Activated naive CD4-positive, alpha-beta T cell treated with anti-CD3 and anti-CD28 coated beads, Interleukin-2, amount 50 U/mL, for 24 hours (primary cell): ENCODE measurements at regions not wholly inside any gene's neighbourhood (a gene's known extent, or its start where the extent isn't known, plus 50 kb on each side); places are given as distances from the start of the nearest gene placed in this dataset.

Experiments used
- H3K27ac Mint-ChIP-seq: one replicate; pipeline ENCODE4 v1.8.0; 2021; ENCODE audit warnings: mild to moderate bottlenecking, mixed read lengths
- H3K27me3 Mint-ChIP-seq: one replicate; pipeline ENCODE4 v1.8.0; 2021; ENCODE audit warnings: mixed read lengths
- H3K36me3 Mint-ChIP-seq: one replicate; pipeline ENCODE4 v1.8.0; 2021; ENCODE audit warnings: mixed read lengths
- H3K4me1 Mint-ChIP-seq: one replicate; pipeline ENCODE4 v1.8.0; 2021; ENCODE audit warnings: mixed read lengths
- H3K4me3 Mint-ChIP-seq: one replicate; pipeline ENCODE4 v1.8.0; 2021; ENCODE audit warnings: mild to moderate bottlenecking, mixed read lengths
- H3K9me3 Mint-ChIP-seq: one replicate; pipeline ENCODE4 v1.8.0; 2021; ENCODE audit warnings: mixed read lengths

DNA sequence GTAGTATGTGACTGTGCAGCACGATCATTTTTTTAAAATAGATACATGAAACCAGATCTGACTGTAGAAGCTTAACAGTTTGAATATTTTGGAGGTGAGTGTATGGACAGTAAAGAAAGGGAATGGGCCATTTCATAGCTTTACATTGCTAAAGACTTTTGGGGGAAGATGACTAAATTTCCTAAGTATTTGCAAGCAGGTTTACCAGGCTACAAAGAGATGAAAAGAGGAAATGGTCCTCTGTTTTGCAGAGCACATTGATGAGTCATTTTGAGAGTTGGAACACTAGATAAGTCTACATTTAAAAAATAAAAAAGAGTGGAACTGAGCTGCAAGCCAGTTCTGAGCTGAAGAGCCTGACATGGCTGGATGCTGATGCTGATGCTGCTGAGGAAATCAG, 115.7 kb upstream of the LRATD1 start:
- Mint-ChIP-seq H3K36me3 (no peaks in the 10 kb centered on the region), H3K27ac (no peak overlapping the region), H3K4me1 (no peaks in the 10 kb centered on the region), H3K9me3 (no peaks in the 10 kb centered on the region), H3K27me3 (no peaks in the 10 kb centered on the region), H3K4me3 (no peak overlapping the region)

DNA sequence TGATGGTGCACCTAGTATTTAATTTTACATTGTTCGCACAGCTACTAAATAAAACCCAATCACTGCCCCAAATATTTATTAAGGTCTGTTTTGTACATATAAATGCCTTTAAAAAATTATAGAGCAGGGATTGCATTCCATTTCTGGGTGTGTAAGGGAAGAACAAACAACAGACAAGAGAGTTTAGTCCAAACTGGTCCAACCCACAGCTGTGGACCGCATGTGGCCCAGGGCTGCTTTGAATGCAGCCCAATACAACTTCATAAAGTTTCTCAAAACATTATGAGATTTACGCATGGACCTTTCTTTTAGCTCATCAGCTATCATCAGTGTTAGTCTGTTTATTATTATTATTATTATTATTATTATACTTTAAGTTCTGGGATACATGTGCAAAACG, 114.8 kb upstream of the LRATD1 start:
- no peaks in the 10 kb centered on the region for H3K36me3 Mint-ChIP-seq
- no peak overlapping the region for H3K27ac Mint-ChIP-seq
- H3K9me3 Mint-ChIP-seq: no peaks in the 10 kb centered on the region
- H3K4me1 Mint-ChIP-seq: no peaks in the 10 kb centered on the region
- no peak overlapping the region for H3K4me3 Mint-ChIP-seq
- H3K27me3 Mint-ChIP-seq: no peaks in the 10 kb centered on the region

DNA sequence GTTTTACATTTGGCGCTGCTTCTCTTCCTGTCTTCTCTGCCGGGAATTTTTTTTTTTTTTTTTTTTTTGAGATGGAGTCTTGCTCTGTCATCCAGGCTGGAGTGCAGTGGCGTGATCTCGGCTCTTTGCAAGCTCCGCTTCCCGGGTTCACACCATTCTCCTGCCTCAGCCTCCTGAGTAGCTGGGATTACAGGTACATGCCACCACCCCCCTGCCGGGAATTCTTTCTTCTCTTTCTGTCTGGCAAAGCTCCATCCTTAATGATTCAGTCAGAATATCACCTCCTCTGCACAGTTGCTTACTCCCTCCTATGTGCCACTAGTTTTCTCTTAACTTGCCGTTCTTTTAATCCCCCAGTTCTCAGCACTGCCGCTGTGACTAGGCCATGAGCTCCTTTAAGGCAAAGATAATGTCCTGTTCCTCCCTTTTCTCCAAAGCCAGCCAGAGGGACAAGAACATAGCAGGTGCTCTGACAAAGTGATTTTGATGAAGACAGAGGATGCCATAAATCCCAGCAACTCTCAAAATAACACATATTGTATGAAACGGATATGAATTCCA, 112.1 kb upstream of the LRATD1 start:
- Mint-ChIP-seq H3K27ac (no peak overlapping the region), H3K4me3 (no peak overlapping the region), H3K4me1 (no peaks in the 10 kb centered on the region), H3K27me3 (no peaks in the 10 kb centered on the region), H3K36me3 (no peaks in the 10 kb centered on the region), H3K9me3 (no peaks in the 10 kb centered on the region)

DNA sequence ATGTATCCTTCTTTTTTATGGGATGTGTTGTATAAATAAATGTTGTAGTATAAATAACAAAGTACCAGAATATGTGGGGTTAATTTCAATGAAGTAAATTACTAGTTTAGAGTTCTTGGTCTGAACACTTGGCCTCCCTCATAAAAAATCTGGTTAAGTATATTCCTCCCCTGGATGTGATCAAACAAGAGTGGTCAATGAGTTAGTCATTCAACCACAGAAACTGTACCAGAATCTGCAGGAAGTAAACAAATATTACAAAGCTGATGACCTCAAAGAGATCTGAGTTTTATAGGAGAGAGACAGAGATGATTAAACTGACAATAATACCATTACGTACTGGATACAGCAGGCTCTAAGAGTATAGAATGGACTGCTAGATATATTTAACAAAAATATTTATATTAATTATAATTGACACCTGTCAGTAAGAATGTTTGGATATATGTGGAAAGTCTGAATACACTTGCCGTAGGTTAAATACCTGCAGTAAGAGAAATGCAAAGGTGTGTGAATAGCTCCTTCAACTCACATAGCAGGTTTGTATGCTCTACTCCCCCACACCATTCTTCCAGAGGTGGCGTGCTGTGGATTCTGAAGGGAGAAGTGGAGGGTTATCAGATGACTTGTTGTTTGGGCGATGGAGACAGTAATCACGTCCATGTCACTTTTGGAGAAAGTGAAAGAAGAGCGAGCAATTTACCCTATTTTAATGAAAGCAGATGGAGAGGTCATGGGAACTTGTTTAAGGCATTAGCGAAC, 108.3 kb upstream of the LRATD1 start:
- Mint-ChIP-seq H3K9me3 (no peaks in the 10 kb centered on the region), H3K4me3 (no peak overlapping the region), H3K27ac (no peak overlapping the region), H3K27me3 (no peaks in the 10 kb centered on the region), H3K4me1 (no peaks in the 10 kb centered on the region), H3K36me3 (no peaks in the 10 kb centered on the region)

DNA sequence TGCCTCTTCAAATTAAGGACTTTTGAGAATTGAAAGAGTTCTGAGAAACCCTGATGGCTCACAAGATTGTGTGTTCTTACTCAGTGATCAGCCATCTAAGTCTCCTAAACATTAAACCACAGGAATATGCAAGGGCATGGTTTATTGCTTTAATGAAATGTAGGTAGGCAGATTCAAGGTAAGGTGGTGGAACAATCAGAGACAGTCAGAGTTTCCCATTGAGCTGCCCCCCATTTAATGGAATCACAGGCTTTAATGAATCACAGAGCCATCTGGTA, 107.8 kb upstream of the LRATD1 start:
- no peaks in the 10 kb centered on the region for H3K4me1 Mint-ChIP-seq
- H3K9me3 Mint-ChIP-seq: no peaks in the 10 kb centered on the region
- H3K4me3 Mint-ChIP-seq: no peak overlapping the region
- no peak overlapping the region for H3K27ac Mint-ChIP-seq
- no peaks in the 10 kb centered on the region for H3K27me3 Mint-ChIP-seq
- no peaks in the 10 kb centered on the region for H3K36me3 Mint-ChIP-seq

DNA sequence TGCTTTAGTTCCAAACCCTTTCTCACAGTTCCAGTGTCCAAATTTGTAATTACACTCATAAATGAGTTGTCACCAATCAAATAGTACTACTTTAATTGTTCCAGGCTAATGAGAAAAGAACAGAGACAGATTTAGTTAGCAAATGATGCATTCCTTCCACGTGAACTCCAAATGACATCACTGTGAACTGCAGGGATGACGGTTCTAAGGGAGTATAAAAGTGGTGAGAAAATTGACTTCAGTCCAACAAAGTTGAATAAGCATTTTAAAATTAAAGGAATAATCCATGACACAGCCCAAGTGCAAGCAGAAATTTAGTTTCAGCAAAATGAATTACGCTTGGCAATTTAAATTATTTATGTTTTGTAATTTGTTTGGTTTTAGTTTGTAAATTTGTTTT, 102.0 kb upstream of the LRATD1 start:
- H3K27ac Mint-ChIP-seq: no peak overlapping the region
- H3K9me3 Mint-ChIP-seq: no peaks in the 10 kb centered on the region
- no peaks in the 10 kb centered on the region for H3K27me3 Mint-ChIP-seq
- H3K4me3 Mint-ChIP-seq: no peak overlapping the region
- no peaks in the 10 kb centered on the region for H3K4me1 Mint-ChIP-seq
- H3K36me3 Mint-ChIP-seq: no peaks in the 10 kb centered on the region

DNA sequence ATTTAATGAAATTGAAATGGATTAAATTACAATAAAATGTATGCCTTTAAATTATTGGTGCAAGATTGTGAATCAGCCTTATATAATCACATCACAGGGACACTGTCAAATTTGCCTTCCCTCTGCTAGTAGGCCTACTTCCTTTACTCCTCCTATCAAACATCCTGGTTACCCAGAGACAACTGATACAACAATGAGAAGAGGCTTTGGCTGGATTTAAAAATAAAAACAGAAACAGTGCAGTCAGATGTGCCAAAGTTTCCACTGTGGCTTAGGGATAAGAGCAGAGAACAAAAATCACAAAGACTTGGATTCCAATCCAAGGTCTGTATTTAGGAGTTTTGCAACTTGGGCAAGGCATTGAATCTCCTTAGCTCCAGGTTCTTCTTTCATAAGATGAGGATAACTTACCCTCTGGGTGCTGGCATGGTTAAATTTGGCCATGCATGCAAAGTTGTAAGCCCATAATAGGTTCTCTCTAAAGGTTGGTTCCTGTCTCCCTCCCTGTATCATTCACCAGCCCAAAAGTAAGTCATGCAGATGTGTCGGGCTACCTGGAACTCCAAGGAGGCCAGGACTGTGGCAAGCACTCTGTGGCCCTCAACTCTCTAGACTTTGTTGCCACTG, 99.3 kb upstream of the LRATD1 start:
- H3K27ac Mint-ChIP-seq: no peak overlapping the region

DNA sequence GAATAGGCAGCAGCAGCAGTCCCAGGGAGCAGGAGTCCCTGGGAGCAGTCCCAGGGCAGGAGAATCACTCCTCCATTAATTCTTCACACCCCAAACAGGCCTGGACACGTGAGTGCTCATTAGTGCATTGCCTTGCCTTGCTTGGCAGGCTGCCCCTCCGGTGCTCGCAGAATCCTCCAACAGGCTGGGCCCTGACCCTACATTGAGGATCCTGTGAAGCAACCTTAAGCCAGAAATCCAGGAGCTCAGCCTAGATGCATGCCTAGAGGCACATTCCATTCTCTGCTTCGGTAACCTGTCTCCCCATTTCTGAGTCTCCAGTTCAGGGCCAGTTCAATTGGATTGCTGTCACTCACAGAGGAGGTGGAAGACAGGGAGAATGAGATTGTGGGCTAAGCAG, 97.4 kb upstream of the LRATD1 start:
- H3K27ac Mint-ChIP-seq: no peak overlapping the region

More for the DNA sequence above, 99.3 kb upstream of the LRATD1 start:
- no peaks in the 10 kb centered on the region for H3K9me3 Mint-ChIP-seq
- H3K27me3 Mint-ChIP-seq: no peaks in the 10 kb centered on the region
- H3K36me3 Mint-ChIP-seq: no peaks in the 10 kb centered on the region
- no peaks in the 10 kb centered on the region for H3K4me1 Mint-ChIP-seq
- H3K4me3 Mint-ChIP-seq: no peak overlapping the region

DNA sequence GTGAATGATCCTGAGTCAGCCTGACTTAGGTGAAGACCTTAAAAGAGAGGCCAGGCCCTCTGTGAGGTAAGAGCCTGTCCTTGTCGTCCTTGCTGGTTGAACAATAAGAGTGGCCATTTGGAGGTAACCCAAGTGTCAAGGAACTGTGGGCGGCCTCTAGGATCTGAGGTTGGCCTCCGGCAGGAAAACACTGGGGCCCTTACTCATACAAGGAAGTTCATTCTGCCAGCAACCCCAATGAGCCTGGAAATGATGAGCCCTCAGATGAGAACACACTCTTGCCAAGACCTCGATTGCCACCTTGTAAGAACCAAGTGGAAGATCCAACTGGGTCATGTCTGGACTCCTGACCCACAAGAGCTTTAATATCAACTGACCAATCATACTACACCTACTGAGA, 95.5 kb upstream of the LRATD1 start:
- Mint-ChIP-seq H3K27ac (no peak overlapping the region), H3K36me3 (no peaks in the 10 kb centered on the region), H3K9me3 (no peaks in the 10 kb centered on the region), H3K27me3 (no peaks in the 10 kb centered on the region), H3K4me1 (no peaks in the 10 kb centered on the region), H3K4me3 (no peak overlapping the region)

More for the DNA sequence above, 97.4 kb upstream of the LRATD1 start:
- Mint-ChIP-seq H3K36me3 (no peaks in the 10 kb centered on the region), H3K9me3 (no peaks in the 10 kb centered on the region), H3K27me3 (no peaks in the 10 kb centered on the region), H3K4me1 (no peaks in the 10 kb centered on the region), H3K4me3 (no peak overlapping the region)

DNA sequence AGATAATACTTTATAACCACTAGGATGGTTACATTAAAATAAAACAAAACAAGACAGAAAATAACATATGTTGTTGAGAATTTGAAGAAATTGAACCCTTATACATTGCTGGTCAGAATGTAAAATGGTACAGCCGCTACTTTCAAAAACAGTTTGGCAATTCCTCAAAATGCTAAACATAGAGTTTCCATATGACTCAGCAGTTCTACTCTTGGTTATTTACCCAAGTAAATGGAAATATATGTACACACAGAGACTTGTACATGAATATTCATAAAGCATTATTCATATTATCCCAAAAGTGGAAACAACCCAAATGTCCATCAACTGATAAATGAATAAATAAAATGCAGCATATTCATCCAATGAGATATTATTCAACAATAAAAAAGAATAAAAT, 92.5 kb upstream of the LRATD1 start:
- Mint-ChIP-seq H3K9me3 (no peaks in the 10 kb centered on the region), H3K27ac (no peak overlapping the region), H3K36me3 (no peaks in the 10 kb centered on the region), H3K4me3 (no peak overlapping the region), H3K4me1 (no peaks in the 10 kb centered on the region), H3K27me3 (no peaks in the 10 kb centered on the region)

DNA sequence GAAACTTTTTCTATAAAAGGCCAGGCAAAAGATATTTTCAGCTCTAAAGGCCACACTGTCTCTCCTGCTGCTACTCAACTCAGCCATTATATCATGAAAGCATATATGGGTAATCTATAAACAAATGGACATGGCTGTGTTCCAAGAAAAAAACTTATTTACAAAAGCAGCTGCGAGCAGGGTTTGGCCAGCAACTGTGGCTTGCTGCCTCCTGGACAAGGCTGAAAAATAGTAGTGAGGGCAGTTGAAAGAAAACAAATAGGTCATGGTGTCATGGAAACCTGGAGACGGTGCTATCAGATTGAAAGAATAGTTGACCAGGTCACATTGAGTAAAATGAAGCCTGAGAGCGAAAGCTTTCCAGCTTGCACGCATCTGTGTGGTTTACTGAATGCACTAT, 89.2 kb upstream of the LRATD1 start:
- Mint-ChIP-seq H3K36me3 (no peaks in the 10 kb centered on the region), H3K4me1 (no peaks in the 10 kb centered on the region), H3K27ac (no peak overlapping the region), H3K9me3 (no peaks in the 10 kb centered on the region), H3K27me3 (no peaks in the 10 kb centered on the region), H3K4me3 (no peak overlapping the region)

DNA sequence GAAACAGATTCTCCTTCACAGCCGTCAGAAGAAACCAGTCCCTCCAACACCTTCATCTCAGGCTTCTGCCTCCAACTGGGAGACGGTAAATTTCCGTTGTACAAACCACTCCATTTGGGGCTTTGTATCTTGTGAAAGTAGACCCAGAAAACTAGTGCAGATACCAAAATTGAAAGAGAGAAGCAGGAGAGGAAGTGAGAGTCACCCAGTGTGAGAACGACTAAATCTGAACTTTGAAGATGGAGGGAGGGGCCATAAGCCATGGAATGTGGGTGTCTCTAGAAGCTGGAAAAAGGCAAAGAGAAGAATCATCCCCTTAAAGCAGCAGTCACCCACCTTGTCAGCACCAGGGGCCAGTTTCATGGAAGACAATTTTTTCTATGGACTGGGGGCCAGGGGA, 88.3 kb upstream of the LRATD1 start:
- Mint-ChIP-seq H3K4me1 (no peaks in the 10 kb centered on the region), H3K4me3 (no peak overlapping the region), H3K9me3 (no peaks in the 10 kb centered on the region), H3K36me3 (no peaks in the 10 kb centered on the region), H3K27me3 (no peaks in the 10 kb centered on the region), H3K27ac (no peak overlapping the region)

DNA sequence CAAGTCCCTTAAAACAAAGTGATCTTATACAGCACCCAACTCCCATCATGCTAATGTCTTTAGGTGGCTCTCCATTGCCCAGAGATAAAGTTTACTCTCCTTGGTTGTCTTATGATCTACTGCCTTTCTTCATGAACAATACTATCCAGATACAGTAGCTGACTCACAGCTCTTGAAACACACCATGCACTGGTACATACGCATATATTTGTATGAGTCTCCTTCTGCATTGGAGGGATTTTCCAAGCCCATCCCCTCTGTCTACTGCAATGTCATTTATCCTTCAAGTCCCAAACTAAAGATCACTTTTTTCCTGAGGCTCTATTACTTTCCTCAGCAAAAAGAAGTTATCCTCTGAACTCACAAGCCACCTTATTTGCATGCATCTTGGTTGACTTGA, 84.7 kb upstream of the LRATD1 start:
- Mint-ChIP-seq H3K4me1 (no peaks in the 10 kb centered on the region), H3K27me3 (no peaks in the 10 kb centered on the region), H3K36me3 (no peaks in the 10 kb centered on the region), H3K4me3 (no peak overlapping the region), H3K9me3 (no peaks in the 10 kb centered on the region), H3K27ac (no peak overlapping the region)

DNA sequence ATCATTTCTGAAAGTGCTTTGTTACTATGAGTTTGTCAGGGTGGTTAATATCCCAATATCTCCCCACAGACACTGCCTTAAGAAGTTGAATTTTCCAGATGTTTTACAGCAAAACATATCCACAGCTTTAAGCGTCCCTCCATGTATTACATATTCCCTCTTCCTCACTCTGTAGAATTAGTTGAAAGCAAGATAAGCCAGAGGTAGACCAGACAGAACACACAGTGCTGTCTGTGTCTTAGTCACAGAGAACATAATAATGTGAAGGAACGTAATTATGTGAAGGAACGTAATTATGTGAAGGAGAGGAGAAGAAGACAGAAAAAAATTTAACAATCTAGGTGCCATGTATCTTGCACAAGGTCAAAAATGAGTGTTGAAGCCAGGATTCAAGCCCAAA, 81.9 kb upstream of the LRATD1 start:
- no peaks in the 10 kb centered on the region for H3K9me3 Mint-ChIP-seq
- H3K27ac Mint-ChIP-seq: no peak overlapping the region
- no peaks in the 10 kb centered on the region for H3K4me1 Mint-ChIP-seq
- H3K4me3 Mint-ChIP-seq: no peak overlapping the region
- H3K27me3 Mint-ChIP-seq: no peaks in the 10 kb centered on the region
- no peaks in the 10 kb centered on the region for H3K36me3 Mint-ChIP-seq

DNA sequence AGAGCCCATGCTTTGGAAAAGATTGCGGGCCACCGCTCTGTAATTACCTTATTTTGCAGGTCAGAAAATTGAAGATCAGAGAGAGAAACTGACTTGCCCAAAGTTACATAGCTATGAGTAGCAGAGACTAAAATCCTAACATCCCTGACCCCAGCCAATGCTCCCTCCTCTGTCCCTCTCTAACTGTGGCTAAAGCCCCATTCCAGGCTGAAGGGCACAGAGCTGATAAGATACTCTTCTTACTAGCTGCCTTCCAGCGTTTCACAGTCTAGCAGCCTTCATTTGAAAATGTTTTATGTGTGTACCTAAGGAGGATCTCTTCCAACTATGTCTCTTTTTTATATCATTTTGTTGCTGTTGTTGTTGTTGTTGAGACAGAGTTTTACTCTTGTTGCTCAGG, 81.4 kb upstream of the LRATD1 start:
- no peaks in the 10 kb centered on the region for H3K36me3 Mint-ChIP-seq
- H3K9me3 Mint-ChIP-seq: no peaks in the 10 kb centered on the region
- no peak overlapping the region for H3K4me3 Mint-ChIP-seq
- H3K27me3 Mint-ChIP-seq: no peaks in the 10 kb centered on the region
- H3K4me1 Mint-ChIP-seq: no peaks in the 10 kb centered on the region
- no peak overlapping the region for H3K27ac Mint-ChIP-seq

DNA sequence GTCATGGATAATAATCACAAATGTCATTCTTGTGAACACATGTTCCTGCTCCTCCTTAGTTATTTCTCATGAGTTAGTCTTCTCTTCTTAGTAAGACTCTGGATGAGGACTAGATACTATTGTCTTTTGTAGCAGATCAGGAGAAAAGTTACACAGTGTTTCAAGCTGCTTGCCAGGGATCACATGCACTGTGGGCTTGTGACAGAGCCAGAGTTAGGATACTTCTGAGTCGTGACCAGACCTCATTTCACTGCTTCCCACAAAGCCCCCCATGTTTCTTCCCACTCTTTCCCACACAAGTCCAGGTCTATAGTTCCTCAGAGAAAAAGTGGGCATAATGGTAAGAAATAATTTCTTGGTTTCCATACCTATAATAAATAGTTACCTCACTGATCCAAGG, 80.2 kb upstream of the LRATD1 start:
- Mint-ChIP-seq H3K36me3 (no peaks in the 10 kb centered on the region), H3K4me1 (no peaks in the 10 kb centered on the region), H3K27me3 (no peaks in the 10 kb centered on the region), H3K4me3 (no peak overlapping the region), H3K9me3 (no peaks in the 10 kb centered on the region), H3K27ac (no peak overlapping the region)

DNA sequence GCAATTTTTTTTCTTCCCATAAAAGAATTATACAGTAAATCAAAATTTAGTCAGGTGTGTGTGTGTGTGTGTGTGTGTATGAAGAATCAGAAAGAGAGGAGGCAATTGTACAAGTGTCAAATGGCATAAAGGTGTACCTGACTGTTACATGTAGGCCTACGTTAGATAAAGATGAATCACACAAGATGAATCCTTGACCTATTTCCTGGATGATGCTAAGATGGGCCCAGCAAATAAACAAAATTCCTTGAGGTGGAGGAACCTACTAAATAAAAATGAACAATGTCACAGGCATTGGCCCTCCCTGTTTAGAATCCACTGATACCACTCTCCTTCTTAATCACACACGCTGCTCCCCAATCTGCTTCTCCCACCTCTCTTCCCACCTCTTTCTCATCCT, 79.7 kb upstream of the LRATD1 start:
- no peaks in the 10 kb centered on the region for H3K9me3 Mint-ChIP-seq
- no peaks in the 10 kb centered on the region for H3K4me1 Mint-ChIP-seq
- H3K27me3 Mint-ChIP-seq: no peaks in the 10 kb centered on the region
- H3K36me3 Mint-ChIP-seq: no peaks in the 10 kb centered on the region
- no peak overlapping the region for H3K27ac Mint-ChIP-seq
- no peak overlapping the region for H3K4me3 Mint-ChIP-seq
